Gastroesophageal sphincter (tissue), 4 donors: ENCODE measurements at regions not wholly inside any gene's neighbourhood (a gene's known extent, or its start where the extent isn't known, plus 50 kb on each side); places are given as distances from the start of the nearest gene placed in this dataset.

Experiments used
- ATAC-seq: fragments of 150-250 bp; one replicate; pipeline ENCODE4 v1.9.1; 2016; ENCODE audit warnings: mild to moderate bottlenecking, moderate library complexity
- H3K27ac ChIP-seq, 4 donors: fragments of 200-600 bp; sonication (generic) in 3 of 4; 1 replicate in 3 of 4; 2 replicates in 1 of 4; pipeline ENCODE4 v1.5.1; 2016 to 2019
- H3K27me3 ChIP-seq: fragments of 200-600 bp; sonication (generic); one replicate; pipeline ENCODE4 v1.5.1; 2019
- H3K36me3 ChIP-seq, 2 donors: fragments of 200-600 bp; sonication (generic); one replicate each; pipeline ENCODE4 v1.5.1; 2019; ENCODE audit warnings: control low read depth in 1 of 2
- H3K4me1 ChIP-seq, 3 donors: fragments of 200-600 bp; sonication (generic); 1 replicate in 2 of 3; 2 replicates in 1 of 3; pipeline ENCODE4 v1.5.1; 2016 to 2019; ENCODE audit warnings: control low read depth in 2 of 3
- H3K4me3 ChIP-seq, 2 donors: fragments of 200-600 bp; sonication (generic); one replicate each; pipeline ENCODE4 v1.5.1; 2019; ENCODE audit warnings: mild to moderate bottlenecking in 1 of 2, moderate library complexity in 1 of 2
- H3K9me3 ChIP-seq, 3 donors: fragments of 200-600 bp; sonication (generic); one replicate each; pipeline ENCODE4 v1.5.1; 2017 to 2019; ENCODE audit warnings: control low read depth in 2 of 3
- EP300 ChIP-seq: sonication (generic); formaldehyde crosslinking; IDR thresholded peaks from one replicate; pipeline ENCODE4 v1.6.1; 2017; ENCODE audit warnings: antibody characterized with exemption, mild to moderate bottlenecking
- POLR2A ChIP-seq, 2 donors: fragments of 450-650 bp; IDR thresholded peaks; one replicate each; pipeline ENCODE4 v1.6.1; 2017; ENCODE audit warnings: antibody characterized with exemption in 2 of 2, mild to moderate bottlenecking in 2 of 2, moderate library complexity in 1 of 2
- POLR2AphosphoS5 ChIP-seq: sonication (generic); formaldehyde crosslinking; IDR thresholded peaks from one replicate; pipeline ENCODE4 v1.6.1; 2017; ENCODE audit warnings: antibody characterized with exemption
- WGBS, 2 donors: methylation state at CpG; one replicate each; pipeline ENCODE4 v1.1.5; 2018; ENCODE audit warnings: low coverage in 1 of 2; 5-methylcytosine and 5-hydroxymethylcytosine counted together
- TF ChIP-seq, protein P1 (sequence below), 4 experiments: fragments of 200-600 bp in 2 of 4; fragments of 450-650 bp in 2 of 4; sonication (generic) in 1 of 4; IDR thresholded peaks; one replicate each; pipeline ENCODE4 v1.5.1; 2017 to 2019; ENCODE audit warnings: antibody characterized with exemption in 4 of 4, mild to moderate bottlenecking in 2 of 4, moderate library complexity in 2 of 4

DNA sequence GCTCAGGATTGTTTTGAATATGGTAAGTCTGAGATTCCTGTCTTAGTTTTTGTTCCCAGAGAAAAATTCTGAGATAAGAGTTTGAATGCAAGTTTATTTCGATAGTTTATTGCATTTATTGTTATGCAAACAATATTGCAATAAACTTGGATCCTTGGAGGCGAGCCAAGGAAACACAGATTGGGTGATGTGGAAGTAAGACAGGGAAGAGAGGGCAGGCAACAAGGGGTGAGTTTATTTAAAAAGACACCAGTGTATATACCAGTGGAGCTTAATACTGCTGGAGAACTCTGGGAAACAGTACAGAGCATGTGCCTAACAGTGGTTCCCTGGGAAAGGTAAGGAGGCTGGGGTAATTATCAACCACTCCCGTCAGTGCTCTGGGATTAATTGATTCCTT, 87.5 kb upstream of the NEDD4L start:
- H3K9me3 ChIP-seq: no peaks in the 10 kb centered on the region
- ATAC-seq: no peak
- 75 to 83% methylated on average over 2 to 3 of the region's 3 CpGs for WGBS, 2 donors

DNA sequence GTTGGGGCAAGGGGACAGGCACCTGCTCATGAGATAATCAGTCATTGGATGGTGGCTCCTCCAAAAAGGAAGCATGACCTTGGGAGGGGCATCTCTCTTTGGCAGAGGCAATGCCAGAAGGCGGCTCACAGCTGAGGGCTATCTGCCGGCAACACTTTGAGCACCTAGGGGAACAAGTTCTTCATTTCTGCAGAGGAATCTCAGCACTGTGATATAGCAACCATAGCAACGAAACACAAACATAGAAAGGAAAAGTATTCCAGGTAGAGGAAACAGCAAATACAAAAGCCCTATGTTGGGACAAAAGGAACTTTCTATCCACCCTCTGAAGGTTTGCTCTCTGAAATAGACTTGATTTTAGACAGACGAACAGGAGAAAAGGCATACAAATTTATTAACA, 89.1 kb upstream of the NEDD4L start:
- Histone ChIP-seq H3K4me1 (peaks cover 0 to 25% (median 0%) of the 10 kb centered on the region in 3 donors), H3K9me3 (no peaks in the 10 kb centered on the region), H3K27ac (no peak overlapping the region), H3K4me3 (no peak overlapping the region), H3K27me3 (no peaks in the 10 kb centered on the region), H3K36me3 (no peaks in the 10 kb centered on the region)
- WGBS, 2 donors: 67 to 79% methylated on average over 1 to 4 of the region's 4 CpGs
- TF ChIP-seq EP300 (no peak), POLR2AphosphoS5 (no peak), POLR2A (IDR thresholded peaks at IDR 0.05) (no peak)
- TF ChIP-seq, protein P1, sequence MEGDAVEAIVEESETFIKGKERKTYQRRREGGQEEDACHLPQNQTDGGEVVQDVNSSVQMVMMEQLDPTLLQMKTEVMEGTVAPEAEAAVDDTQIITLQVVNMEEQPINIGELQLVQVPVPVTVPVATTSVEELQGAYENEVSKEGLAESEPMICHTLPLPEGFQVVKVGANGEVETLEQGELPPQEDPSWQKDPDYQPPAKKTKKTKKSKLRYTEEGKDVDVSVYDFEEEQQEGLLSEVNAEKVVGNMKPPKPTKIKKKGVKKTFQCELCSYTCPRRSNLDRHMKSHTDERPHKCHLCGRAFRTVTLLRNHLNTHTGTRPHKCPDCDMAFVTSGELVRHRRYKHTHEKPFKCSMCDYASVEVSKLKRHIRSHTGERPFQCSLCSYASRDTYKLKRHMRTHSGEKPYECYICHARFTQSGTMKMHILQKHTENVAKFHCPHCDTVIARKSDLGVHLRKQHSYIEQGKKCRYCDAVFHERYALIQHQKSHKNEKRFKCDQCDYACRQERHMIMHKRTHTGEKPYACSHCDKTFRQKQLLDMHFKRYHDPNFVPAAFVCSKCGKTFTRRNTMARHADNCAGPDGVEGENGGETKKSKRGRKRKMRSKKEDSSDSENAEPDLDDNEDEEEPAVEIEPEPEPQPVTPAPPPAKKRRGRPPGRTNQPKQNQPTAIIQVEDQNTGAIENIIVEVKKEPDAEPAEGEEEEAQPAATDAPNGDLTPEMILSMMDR (IDR thresholded peaks at IDR 0.05): no peak
- no peak for ATAC-seq

More for the DNA sequence above, 87.5 kb upstream of the NEDD4L start:
- TF ChIP-seq EP300 (no peak), POLR2AphosphoS5 (no peak), POLR2A (IDR thresholded peaks at IDR 0.05) (no peak)
- TF ChIP-seq, protein P1 (IDR thresholded peaks at IDR 0.05): no peak
- Histone ChIP-seq H3K27ac (no peak overlapping the region), H3K4me1 (peaks cover 0 to 22% (median 0%) of the 10 kb centered on the region in 3 donors), H3K36me3 (no peaks in the 10 kb centered on the region), H3K27me3 (no peaks in the 10 kb centered on the region), H3K4me3 (no peak overlapping the region)

DNA sequence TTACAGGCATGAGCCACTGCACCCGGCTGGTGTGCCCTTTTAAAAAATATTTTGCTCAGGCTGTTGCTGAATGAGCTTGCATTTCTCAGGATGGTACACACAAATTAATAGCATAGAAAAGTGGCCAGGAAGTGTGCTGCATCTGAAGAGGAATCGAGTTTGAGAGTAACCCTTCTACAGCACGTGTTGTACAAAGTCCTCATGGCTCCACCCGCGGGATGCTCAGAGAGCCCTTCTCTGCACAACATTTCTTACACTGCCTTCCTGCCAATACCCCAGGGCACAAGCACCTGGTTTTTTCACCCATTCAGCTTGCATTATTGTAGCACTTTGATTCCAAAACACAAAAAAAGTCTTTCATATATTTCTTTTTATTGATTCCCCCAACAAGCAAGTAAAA, 90.1 kb upstream of the NEDD4L start:
- H3K27ac ChIP-seq: no peak overlapping the region
- no peaks in the 10 kb centered on the region for H3K36me3 ChIP-seq
- 73 to 76% methylated on average over 3 to 5 of the region's 5 CpGs for WGBS, 2 donors
- no peak for ATAC-seq
- H3K27me3 ChIP-seq: no peaks in the 10 kb centered on the region
- peaks cover 0 to 15% (median 0%) of the 10 kb centered on the region in 3 donors for H3K4me1 ChIP-seq
- H3K9me3 ChIP-seq: no peaks in the 10 kb centered on the region
- no peak overlapping the region for H3K4me3 ChIP-seq
- TF ChIP-seq EP300 (no peak), POLR2A (IDR thresholded peaks at IDR 0.05) (no peak), POLR2AphosphoS5 (no peak)
- TF ChIP-seq, protein P1 (IDR thresholded peaks at IDR 0.05): no peak

DNA sequence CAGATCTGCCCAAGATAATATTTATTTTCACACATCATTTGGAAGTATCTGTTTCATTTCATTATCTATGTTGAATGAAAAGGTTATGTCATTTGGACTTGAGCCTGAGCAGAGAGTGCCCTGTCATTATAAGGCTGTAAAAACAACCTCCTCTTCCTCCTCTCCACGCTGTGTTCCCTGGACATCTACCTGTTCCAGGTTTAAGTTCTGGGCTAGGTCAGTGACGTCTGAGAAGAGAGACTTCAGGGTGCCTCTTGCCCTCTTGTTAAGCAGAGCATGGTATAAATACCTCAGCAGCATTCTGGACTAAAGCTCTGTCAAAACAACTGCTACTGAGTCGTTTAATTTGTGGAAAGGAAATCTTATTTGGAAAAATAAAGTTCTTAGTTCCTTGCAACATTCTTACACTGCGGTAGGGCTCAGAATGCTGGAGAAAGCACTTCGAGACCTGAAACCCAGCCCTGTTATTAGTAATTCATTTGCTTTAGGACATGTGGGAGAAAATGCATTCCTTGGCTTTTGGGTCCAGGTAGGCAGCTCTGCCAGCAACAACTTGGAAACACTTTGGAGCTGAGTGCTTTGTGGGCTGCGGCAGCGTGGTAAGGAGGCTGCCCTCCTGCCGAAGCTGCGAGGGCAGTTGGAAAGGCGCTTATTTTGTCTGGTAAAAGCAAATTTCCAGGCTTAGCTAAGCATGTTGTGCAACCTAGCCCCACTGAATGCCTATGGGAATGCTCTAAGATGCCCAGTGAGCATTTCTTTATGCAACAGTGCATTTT, 91.8 kb upstream of the NEDD4L start:
- TF ChIP-seq POLR2AphosphoS5: no peak
- TF ChIP-seq, protein P1 (IDR thresholded peaks at IDR 0.05): no peak
- TF ChIP-seq POLR2A (IDR thresholded peaks at IDR 0.05): no peak
- TF ChIP-seq EP300: no peak
- 42 to 74% methylated on average over 9 of the region's 10 CpGs for WGBS, 2 donors
- Histone ChIP-seq H3K36me3 (no peaks in the 10 kb centered on the region), H3K4me1 (peaks cover 0 to 15% (median 0%) of the 10 kb centered on the region in 3 donors), H3K27me3 (no peaks in the 10 kb centered on the region), H3K27ac (no peak overlapping the region), H3K4me3 (no peak overlapping the region), H3K9me3 (no peaks in the 10 kb centered on the region)
- ATAC-seq: no peak
